ENCODE measurements at regions not wholly inside any gene's neighbourhood (a gene's known extent, or its start where the extent isn't known, plus 50 kb on each side); places are given as distances from the start of the nearest gene placed in this dataset.

DNA sequence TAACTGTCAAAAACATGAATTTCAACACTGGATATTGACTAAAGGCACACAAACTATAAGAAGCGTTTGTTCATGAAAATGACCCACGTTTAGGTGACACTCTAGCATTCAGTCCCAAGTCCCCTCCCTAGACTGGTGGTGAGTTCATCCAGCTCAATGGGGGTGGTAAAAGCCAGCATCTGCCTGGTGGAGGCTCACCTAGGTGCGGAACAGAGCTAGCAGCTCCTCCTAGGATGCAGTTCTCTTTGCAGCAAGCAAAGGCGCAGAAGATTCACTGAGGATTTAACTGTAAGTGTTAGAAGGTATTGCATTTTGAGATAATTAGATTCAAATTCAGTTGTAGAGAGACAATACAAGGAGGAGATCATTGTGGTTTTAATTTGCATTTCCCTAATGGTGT lies 87.6 kb downstream of the VSTM2A start:
- 72% methylated on average over 4 of the region's 4 CpGs; no CpG with 5 or more reads in 1 of the 2 donors for WGBS, 2 donors (ENCODE audit: low coverage in 1 of 2)
- Histone ChIP-seq H3K27ac (no peak overlapping the region), H3K9me3 (no peaks in the 10 kb centered on the region), H3K27me3 (no peaks in the 10 kb centered on the region), H3K4me3 (no peak overlapping the region), H3K4me1 (no peaks in the 10 kb centered on the region), H3K36me3 (no peaks in the 10 kb centered on the region)
- in situ Hi-C loops (cut with MboI; ENCODE audit: low pct_ligation_motif_present in 1 of 4, low pct_unique_long_range_greater_than_20kb in 1 of 4, low sequenced_read_pairs in 3 of 4) (no loop called here), intact Hi-C loops (cut with DNase I; ENCODE audit: low total_unique reads) (no loop called here)
- TF ChIP-seq POLR2AphosphoS5 (IDR thresholded peaks at IDR 0.05) (no peak), POLR2A (IDR thresholded peaks at IDR 0.05) (no peak), EP300 (IDR thresholded peaks at IDR 0.05; ENCODE audit: low read depth) (no peak)
- TF ChIP-seq, protein P1, sequence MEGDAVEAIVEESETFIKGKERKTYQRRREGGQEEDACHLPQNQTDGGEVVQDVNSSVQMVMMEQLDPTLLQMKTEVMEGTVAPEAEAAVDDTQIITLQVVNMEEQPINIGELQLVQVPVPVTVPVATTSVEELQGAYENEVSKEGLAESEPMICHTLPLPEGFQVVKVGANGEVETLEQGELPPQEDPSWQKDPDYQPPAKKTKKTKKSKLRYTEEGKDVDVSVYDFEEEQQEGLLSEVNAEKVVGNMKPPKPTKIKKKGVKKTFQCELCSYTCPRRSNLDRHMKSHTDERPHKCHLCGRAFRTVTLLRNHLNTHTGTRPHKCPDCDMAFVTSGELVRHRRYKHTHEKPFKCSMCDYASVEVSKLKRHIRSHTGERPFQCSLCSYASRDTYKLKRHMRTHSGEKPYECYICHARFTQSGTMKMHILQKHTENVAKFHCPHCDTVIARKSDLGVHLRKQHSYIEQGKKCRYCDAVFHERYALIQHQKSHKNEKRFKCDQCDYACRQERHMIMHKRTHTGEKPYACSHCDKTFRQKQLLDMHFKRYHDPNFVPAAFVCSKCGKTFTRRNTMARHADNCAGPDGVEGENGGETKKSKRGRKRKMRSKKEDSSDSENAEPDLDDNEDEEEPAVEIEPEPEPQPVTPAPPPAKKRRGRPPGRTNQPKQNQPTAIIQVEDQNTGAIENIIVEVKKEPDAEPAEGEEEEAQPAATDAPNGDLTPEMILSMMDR (IDR thresholded peaks at IDR 0.05), result no peak
- no peak for DNase-seq

DNA sequence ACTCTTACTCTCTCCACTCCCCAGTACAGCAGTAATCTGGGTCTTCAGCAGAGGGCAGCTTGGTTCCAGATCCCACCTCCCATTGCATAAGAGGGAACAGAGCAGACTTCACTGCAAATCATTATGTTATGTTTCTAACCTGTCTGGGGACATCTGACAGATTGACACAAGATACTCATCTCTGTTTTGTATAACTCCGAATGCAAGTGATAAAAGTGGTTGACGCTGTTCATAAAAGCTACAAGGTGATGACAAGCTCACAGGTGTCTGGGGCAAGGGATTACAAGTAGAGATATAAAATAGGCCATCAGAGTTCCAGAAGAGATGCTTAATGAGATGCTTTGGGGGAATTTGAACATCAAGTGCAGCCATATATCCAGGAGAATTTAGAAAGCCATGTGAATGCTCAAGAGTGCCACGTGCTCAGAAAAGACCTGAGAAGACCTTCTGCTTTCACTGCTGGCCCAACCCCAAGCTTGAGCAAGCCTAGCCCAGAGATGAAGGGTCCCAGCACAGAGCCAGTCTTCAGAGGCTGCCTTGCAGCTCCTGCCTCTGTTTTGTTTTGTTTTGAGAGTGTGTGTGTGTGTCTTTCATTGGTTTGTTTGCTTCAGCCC lies 80.6 kb downstream of the VSTM2A start:
- DNase-seq, result no peak
- intact Hi-C loops (cut with DNase I; ENCODE audit: low total_unique reads), result no loop called here
- H3K9me3 ChIP-seq, result no peaks in the 10 kb centered on the region
- no peaks in the 10 kb centered on the region for H3K27me3 ChIP-seq
- in situ Hi-C loops (cut with MboI; ENCODE audit: low pct_ligation_motif_present in 1 of 4, low pct_unique_long_range_greater_than_20kb in 1 of 4, low sequenced_read_pairs in 3 of 4), result no loop called here
- no peak overlapping the region for H3K27ac ChIP-seq
- TF ChIP-seq EP300 (IDR thresholded peaks at IDR 0.05; ENCODE audit: low read depth) (no peak), POLR2A (IDR thresholded peaks at IDR 0.05) (no peak), POLR2AphosphoS5 (IDR thresholded peaks at IDR 0.05) (no peak)
- TF ChIP-seq, protein P1 (IDR thresholded peaks at IDR 0.05), result no peak
- 67 to 72% methylated on average over 2 to 3 of the region's 3 CpGs for WGBS, 2 donors (ENCODE audit: low coverage in 1 of 2)
- no peaks in the 10 kb centered on the region for H3K36me3 ChIP-seq
- no peaks in the 10 kb centered on the region for H3K4me1 ChIP-seq
- no peak overlapping the region for H3K4me3 ChIP-seq
